HK-2 (cell line): ENCODE measurements at regions not wholly inside any gene's neighbourhood (a gene's known extent, or its start where the extent isn't known, plus 50 kb on each side); places are given as distances from the start of the nearest gene placed in this dataset.

ENCODE experiments used
- DNase-seq: peaks from one replicate; pipeline ENCODE4 v3.0.0-alpha.2; 2018; ENCODE audit not compliant: unreplicated experiment

DNA sequence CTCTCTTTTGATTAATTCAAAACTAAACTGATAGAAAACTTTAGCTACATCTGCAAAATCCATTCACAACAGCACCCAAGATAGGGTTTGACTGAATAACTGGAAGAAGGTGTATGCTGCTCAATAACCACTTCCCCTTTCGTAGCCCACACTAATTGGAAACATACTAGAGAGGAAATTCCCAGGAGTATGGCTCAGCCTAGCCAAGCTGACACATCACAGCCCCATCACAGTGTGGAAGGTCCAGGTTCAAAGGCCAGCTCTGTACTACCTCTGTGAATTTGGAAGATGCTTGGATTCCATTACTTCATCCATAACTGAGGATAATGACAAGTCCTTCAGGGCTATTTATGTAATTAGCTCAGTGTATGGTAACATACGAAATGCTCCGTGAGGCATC, 185.4 kb downstream of the FBXO15 start:
- DNase-seq: no peak

DNA sequence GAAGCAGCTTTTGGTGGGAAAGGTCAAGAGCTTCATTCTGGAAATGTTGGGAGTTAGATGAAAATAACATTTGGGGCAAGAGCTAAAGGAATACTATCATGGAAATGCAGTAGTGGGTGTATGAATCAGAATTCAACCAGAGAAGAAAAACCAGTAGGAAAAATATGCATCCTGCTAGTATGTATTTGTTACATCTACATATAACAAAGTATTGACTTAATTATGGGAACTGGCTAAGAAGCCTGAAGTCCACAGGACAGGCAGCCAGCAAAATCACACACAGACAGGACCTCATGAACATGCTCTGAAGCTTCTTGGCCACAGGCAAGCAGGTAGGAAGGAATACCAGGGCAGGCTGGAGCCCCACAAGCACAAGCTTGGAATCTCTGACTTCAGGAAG, 185.8 kb downstream of the FBXO15 start:
- DNase-seq: no peak

- no peak for DNase-seq
Observed at GRCh38 chr18:73959352-73959751, 188.3 kb downstream of the FBXO15 start.

DNA sequence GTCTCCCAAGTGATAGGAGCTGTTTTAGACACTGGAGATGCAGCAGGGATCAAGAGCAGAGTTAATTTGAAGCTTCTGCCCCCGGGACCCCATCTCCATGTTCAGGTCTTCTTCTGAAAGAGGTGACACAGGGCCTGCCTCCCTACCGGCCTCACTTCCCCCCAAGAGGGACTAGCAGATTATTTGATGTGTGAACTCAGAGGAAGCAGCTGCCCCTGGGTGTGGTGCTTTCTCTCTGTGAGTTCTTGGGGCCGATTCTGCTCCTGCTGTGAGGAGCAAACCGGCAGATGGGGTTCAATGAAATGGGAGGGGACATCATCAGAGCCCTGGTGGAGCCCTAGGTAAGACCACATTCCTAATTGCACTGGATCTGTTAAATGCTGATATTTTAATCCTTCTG, 193.4 kb downstream of the FBXO15 start:
- no peak for DNase-seq

DNA sequence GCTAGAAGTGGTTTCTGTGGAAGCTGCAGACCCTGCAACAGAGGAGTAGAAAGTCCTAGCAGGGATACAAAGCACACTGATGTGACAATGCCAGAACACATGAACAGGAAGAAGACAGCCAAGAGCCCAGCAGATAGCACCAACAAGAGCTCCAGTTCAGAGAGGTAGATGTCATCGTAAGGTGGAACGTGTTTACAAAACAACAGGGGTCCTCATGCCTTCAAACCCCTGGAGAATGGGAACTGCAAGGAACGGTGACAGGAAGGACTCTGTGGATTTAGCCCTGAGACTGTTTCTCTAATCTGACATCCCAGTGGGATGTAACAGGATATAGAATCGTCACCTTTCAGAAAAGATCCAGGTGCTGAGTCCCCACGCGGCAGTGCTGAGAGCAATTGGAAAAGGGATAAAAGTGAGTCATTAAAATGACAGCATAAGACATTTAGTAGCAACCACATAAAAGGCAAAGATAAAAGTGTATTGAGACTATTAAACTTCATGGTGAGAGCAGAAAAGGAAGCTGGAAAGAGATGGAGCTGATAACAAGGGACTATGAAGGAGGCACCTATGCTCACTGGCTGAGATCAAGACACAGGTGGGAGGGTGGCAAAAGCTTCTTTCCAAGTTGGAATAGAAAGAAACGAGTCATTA, 195.2 kb downstream of the FBXO15 start:
- DNase-seq: no peak

DNA sequence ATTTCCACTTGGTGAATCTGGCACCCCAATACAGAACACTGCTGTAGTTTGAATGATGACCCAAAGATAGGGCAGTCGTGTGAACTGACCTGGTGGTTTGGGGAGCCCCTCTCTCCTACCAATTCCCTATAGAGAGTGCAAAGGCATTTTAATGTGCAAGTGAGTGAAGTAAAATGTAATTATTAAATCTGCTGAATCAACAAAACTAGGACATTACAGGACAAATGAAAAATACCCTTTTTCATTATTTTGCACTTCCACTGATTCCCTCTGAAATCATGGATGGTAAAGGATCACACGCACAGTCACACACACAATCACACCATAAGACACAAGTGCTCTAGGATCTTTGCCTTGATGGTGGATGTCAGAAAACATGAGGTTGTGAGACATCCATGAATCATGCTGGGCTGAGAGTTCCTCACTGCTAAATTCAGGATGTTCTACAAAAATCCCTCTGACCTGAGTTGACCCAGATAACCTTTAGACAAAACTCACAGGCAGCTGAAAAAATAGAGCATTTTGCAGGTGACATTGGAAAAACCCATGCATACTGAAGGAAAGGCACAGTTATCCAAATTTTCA, 197.4 kb downstream of the FBXO15 start:
- DNase-seq: no peak

- DNase-seq: no peak
Observed at GRCh38 chr18:73948497-73948896, 199.1 kb downstream of the FBXO15 start.

- DNase-seq: no peak
Observed at GRCh38 chr18:73948084-73948483, 199.6 kb downstream of the FBXO15 start.

- no peak for DNase-seq
Observed at GRCh38 chr18:73947180-73947921, 200.3 kb downstream of the FBXO15 start.

DNA sequence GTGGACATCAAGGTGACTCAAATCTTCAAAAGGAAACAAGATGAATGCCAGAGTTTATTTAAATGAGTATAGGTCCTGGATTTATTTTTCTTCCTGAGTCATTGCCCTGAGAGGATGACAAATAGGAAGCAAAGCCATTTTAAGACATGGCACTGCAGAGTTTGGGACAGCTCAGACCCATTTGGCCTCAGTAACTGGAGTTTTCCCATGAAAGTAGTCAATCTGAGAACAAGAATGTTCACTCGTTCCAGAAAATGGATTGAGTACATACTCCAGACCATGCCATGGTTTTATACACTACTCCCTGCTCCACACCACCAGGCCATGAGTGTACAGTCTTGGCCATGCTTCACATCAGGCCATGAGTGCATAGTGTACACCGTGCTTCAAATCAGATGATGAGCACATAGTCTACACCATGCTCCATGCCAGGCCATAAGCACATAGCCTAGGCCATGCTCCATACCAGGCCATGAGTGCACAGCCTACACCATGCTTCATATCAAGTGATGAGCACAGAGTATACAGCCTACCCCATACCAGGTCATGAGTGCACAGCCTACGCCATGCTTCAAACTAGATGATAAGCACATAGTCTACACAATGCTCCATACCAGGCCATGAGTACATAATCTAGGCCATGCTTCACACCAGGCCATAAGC, 202.4 kb downstream of the FBXO15 start:
- DNase-seq: no peak

- no peak for DNase-seq
Observed at GRCh38 chr18:73944715-73945114, 202.9 kb downstream of the FBXO15 start.

DNA sequence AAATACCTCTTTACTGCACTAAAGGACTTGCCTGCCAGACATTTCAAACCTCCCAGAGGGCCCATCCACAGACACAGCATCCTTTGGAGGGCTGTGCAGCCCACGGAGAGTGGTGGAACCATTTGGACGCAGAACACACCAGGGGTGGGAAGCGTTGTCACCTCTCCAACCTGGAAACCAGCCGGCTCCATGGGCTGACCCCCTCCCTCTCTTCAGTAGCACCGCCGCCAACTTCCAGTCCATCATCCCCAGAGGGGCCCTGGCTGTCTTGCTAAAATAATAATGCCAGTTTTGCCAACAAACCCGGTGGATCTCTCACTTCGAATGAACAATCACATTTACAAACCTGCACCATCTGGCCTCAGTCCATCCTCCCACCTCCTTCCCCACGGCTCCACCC, 203.9 kb downstream of the FBXO15 start:
- no peak for DNase-seq

- DNase-seq: no peak
Observed at GRCh38 chr18:73942956-73943355, 204.7 kb downstream of the FBXO15 start.

- DNase-seq: no peak
Observed at GRCh38 chr18:73942081-73942625, 205.5 kb downstream of the FBXO15 start.

- DNase-seq: no peak
Observed at GRCh38 chr18:73940721-73941120, 206.9 kb downstream of the FBXO15 start.

GRCh38 chr18:73939391-73939790, 208.2 kb downstream of the FBXO15 start:
- no peak for DNase-seq

- DNase-seq: no peak
Observed at GRCh38 chr18:73933685-73934084, 213.9 kb downstream of the FBXO15 start.

GRCh38 chr18:73932976-73933375, 214.7 kb downstream of the FBXO15 start:
- DNase-seq: no peak

GRCh38 chr18:73927496-73927895, 220.1 kb downstream of the FBXO15 start:
- DNase-seq: no peak

DNA sequence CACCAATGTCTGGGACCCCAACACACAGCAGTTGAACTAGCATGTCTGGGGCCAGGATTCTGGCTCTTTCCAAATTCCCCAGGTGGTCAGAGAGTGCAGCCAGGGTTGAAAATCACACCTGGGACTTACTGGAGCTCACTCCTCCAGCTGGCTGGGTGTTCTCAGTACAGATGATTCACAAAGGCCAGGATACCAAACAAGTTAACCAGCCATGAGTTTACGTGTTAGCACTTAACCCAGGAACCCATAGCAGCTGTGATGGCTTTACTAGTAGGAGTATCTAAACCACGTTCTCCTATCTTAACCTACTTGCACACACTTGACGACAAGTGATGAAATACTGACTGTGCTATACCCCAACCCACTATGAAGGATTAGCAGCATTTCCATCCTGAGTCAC, 222.8 kb downstream of the FBXO15 start:
- no peak for DNase-seq

- DNase-seq: no peak
Observed at GRCh38 chr18:73924307-73924706, 223.3 kb downstream of the FBXO15 start.

DNA sequence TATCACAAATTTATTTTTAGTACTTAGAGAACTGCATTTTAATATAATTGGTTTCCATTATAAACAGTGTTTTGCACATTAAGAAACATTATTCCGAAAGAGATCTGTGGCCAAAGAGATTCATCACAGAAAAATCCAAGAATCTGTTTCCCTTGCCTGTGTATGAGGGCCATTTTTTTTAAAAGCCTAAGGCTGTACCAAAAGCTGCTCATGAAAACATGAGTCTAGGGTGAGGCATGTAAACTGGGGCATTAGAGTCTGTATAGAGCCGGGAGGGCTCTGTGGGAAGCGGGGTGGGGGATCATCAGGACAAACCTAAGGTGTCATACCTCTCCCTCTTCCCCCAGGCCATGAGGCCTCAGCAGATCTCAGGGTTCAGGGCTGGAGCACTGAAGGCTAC, 223.8 kb downstream of the FBXO15 start:
- DNase-seq: no peak
